ENCODE measurements at regions not wholly inside any gene's neighbourhood (a gene's known extent, or its start where the extent isn't known, plus 50 kb on each side); places are given as distances from the start of the nearest gene placed in this dataset.

DNA sequence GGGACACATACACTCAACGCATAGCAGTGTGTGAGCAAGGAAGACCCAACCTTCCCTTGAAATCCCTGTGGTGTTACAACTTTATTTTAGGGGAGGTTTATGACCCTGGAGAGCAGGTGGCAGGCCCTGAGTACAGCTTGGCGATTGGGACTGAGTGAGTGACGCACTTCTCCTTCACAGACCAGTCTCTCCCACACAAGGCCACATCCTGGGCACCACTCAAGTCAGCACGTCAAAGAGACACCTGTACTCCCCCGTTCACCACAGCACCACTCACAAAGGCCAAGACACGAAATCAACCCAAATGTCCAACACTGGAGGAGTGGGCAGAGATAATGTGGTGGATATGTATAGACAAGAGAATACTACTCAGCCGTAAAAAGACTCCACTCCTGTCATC, 57.0 kb upstream of the FRMD1 start:
- peaks cover 21% of the 10 kb centered on the region for H4K20me1 ChIP-seq (replicated peaks; ENCODE audit: control insufficient read depth, insufficient read depth, low read length)
- no peak overlapping the region for H2AFZ ChIP-seq (ENCODE audit: low read depth, low read length)
- no peak overlapping the region for H3K9ac ChIP-seq (ENCODE audit: insufficient read depth in 1 of 2, low read depth in 2 of 2, low read length in 2 of 2)
- FAIRE-seq = no peak
- no peak overlapping the region for H3K27ac ChIP-seq (ENCODE audit: extremely low read depth, low read depth, low read length)
- H3K9me1 ChIP-seq (ENCODE audit: control insufficient read depth, insufficient read depth, low read length) = peaks cover 3% of the 10 kb centered on the region
- H3K4me1 ChIP-seq (replicated peaks in 1 of 2; ENCODE audit: control insufficient read depth in 2 of 2, insufficient read depth in 2 of 2, low read length in 2 of 2) = peaks cover 0 to 8% of the 10 kb centered on the region in 2 experiments; a peak in 1 of 5 replicates
- H3K79me2 ChIP-seq (ENCODE audit: control insufficient read depth, insufficient read depth, low read length) = no peaks in the 10 kb centered on the region
- POLR2A ChIA-PET = interaction anchor here (0.6 kb wide), 1 partner anchor 684 kb away, joined by 5 read pairs; no protein-coding TSS in a partner anchor
- no TSS peak for BruUV-seq (replicated peaks)
- under 1% methylated on average over 6 of the region's 7 CpGs for WGBS (ENCODE audit: insufficient coverage, low coverage, missing lambda C conversion rate)
- intact Hi-C loops (cut with micrococcal nuclease) = no loop called here
- DNase-seq (ENCODE audit: extremely low read depth in 1 of 4, low spot score in 3 of 4) = no peak
- CTCF ChIA-PET (ENCODE audit: low intra/inter-chr PET ratio) = no interaction called here
- no peaks in the 10 kb centered on the region for H3K9me3 ChIP-seq (replicated peaks; ENCODE audit: control insufficient read depth, insufficient read depth, low read depth, low read length)
- in situ Hi-C loops (cut with MboI) = no loop called here
- TF ChIP-seq CBX3 (IDR thresholded peaks at IDR 0.05; ENCODE audit: borderline replicate concordance in 1 of 2, low read length in 2 of 2) = no peak
- TF ChIP-seq, protein P1, sequence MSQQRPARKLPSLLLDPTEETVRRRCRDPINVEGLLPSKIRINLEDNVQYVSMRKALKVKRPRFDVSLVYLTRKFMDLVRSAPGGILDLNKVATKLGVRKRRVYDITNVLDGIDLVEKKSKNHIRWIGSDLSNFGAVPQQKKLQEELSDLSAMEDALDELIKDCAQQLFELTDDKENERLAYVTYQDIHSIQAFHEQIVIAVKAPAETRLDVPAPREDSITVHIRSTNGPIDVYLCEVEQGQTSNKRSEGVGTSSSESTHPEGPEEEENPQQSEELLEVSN (IDR thresholded peaks at IDR 0.05; ENCODE audit: borderline replicate concordance in 1 of 2, extremely low read depth in 1 of 2, insufficient read depth in 1 of 2, insufficient read length in 1 of 2, low read depth in 1 of 2, low read length in 1 of 2, poor library complexity in 1 of 2, severe bottlenecking in 1 of 2) = no peak
- TF ChIP-seq EWSR1 (IDR thresholded peaks at IDR 0.05; ENCODE audit: borderline replicate concordance, low read depth, partially characterized antibody) = no peak
- no peak for TF ChIP-seq ARHGAP35 (IDR thresholded peaks at IDR 0.05; ENCODE audit: partially characterized antibody)
- TF ChIP-seq ZKSCAN8 (CRISPR knock-in tag; IDR thresholded peaks at IDR 0.05) = no peak
- no peak for TF ChIP-seq ESRRB (CRISPR knock-in tag; IDR thresholded peaks at IDR 0.05; ENCODE audit: borderline replicate concordance)
- TF ChIP-seq SLC30A9 (CRISPR knock-in tag; IDR thresholded peaks at IDR 0.05) = no peak
- TF ChIP-seq SRSF7 (optimal IDR thresholded peaks at IDR 0.05; ENCODE audit: low read depth, low read length) = no peak
- TF ChIP-seq ZNF717 (CRISPR knock-in tag; IDR thresholded peaks at IDR 0.05) = no peak
- TF ChIP-seq MTA2 (IDR thresholded peaks at IDR 0.05; ENCODE audit: low read depth) = no peak
- TF ChIP-seq RBM17 (IDR thresholded peaks at IDR 0.05; ENCODE audit: borderline replicate concordance, low read depth, low read length) = no peak
- no peak for TF ChIP-seq NFATC3 (IDR thresholded peaks at IDR 0.05)
- no peaks in the 10 kb centered on the region for H3K36me3 ChIP-seq (ENCODE audit: control insufficient read depth, insufficient read depth, low read length)
- no peak for ATAC-seq
- no peak overlapping the region for H3K4me3 ChIP-seq
- H3K4me2 ChIP-seq (ENCODE audit: insufficient read depth, low read length) = no peak overlapping the region
- peaks cover 36 to 49% of the 10 kb centered on the region in 2 experiments for H3K27me3 ChIP-seq (ENCODE audit: control insufficient read depth in 2 of 2, insufficient read depth in 2 of 2, low read length in 2 of 2)
